Sigmoid colon (tissue), 6 donors: ENCODE measurements at regions not wholly inside any gene's neighbourhood (a gene's known extent, or its start where the extent isn't known, plus 50 kb on each side); places are given as distances from the start of the nearest gene placed in this dataset.

Experiments
- DNase-seq: peaks from one replicate; pipeline ENCODE4 v3.0.0-alpha.2; 2019
- H3K27ac ChIP-seq, 4 donors: fragments of 200-600 bp; sonication (generic); one replicate each; pipeline ENCODE4 v1.5.1; 2016 to 2019; ENCODE audit warnings: mild to moderate bottlenecking in 1 of 4
- H3K27me3 ChIP-seq, 3 donors: fragments of 200-600 bp; sonication (generic); one replicate each; pipeline ENCODE4 v1.5.1; 2019; ENCODE audit warnings: mild to moderate bottlenecking in 1 of 3
- H3K36me3 ChIP-seq, 4 donors: fragments of 200-600 bp; sonication (generic); one replicate each; pipeline ENCODE4 v1.5.1; 2016 to 2019
- H3K4me1 ChIP-seq, 4 donors: fragments of 200-600 bp; sonication (generic); one replicate each; pipeline ENCODE4 v1.5.1; 2017 to 2019
- H3K4me3 ChIP-seq, 4 donors: fragments of 200-600 bp; sonication (generic); one replicate each; pipeline ENCODE4 v1.5.1; 2017 to 2019; ENCODE audit warnings: mild to moderate bottlenecking in 2 of 4, moderate library complexity in 1 of 4
- H3K9me3 ChIP-seq, 4 donors: fragments of 200-600 bp in 3 of 4; sonication (generic) in 3 of 4; one replicate each; pipeline versions ENCODE4 v1.5.1 to v1.6.1; 2013 to 2019
- CTCF ChIP-seq, 4 experiments: fragments of 450-650 bp in 3 of 4; fragments of 200-600 bp in 1 of 4; IDR thresholded peaks; one replicate each; pipeline ENCODE4 v1.5.1; 2016 to 2019; ENCODE audit warnings: antibody characterized with exemption in 4 of 4, mild to moderate bottlenecking in 3 of 4, moderate library complexity in 2 of 4
- EP300 ChIP-seq, 4 donors: sonication (generic); formaldehyde crosslinking; IDR thresholded peaks; one replicate each; pipeline ENCODE4 v1.6.1; 2017; ENCODE audit warnings: antibody characterized with exemption in 4 of 4
- POLR2A ChIP-seq, 2 donors: fragments of 450-650 bp; IDR thresholded peaks; one replicate each; pipeline ENCODE4 v1.6.1; 2016; ENCODE audit warnings: antibody characterized with exemption in 2 of 2, mild to moderate bottlenecking in 2 of 2, moderate library complexity in 2 of 2
- POLR2AphosphoS5 ChIP-seq, 4 donors: sonication (generic); formaldehyde crosslinking; IDR thresholded peaks; one replicate each; pipeline ENCODE4 v1.6.1; 2017; ENCODE audit warnings: antibody characterized with exemption in 4 of 4
- WGBS, 2 donors: extraction: QIAGEN DNeasy Blood & Tissue Kit; methylation state at CpG; one replicate each; pipeline ENCODE4 v1.1.7; 2013; 5-methylcytosine and 5-hydroxymethylcytosine counted together
- intact Hi-C: fragments of 100-400 bp; cut with DNase I; formaldehyde crosslinking; loops from one replicate; pipeline ENCODE4 v1.15.1; 2023
- donor health status: healthy with polysubstance abuse.
- donor health status: healthy.

- DNase-seq = no peak
- Histone ChIP-seq H3K27ac (no peak overlapping the region), H3K4me1 (no peaks in the 10 kb centered on the region), H3K36me3 (no peaks in the 10 kb centered on the region), H3K9me3 (no peaks in the 10 kb centered on the region), H3K4me3 (no peak overlapping the region), H3K27me3 (no peaks in the 10 kb centered on the region)
- intact Hi-C loops = no loop called here
- WGBS, 2 donors = 54 to 70% methylated on average over 1 of the region's 1 CpG
- TF ChIP-seq POLR2AphosphoS5 (IDR thresholded peaks at IDR 0.05) (no peak), POLR2A (IDR thresholded peaks at IDR 0.05) (no peak), EP300 (IDR thresholded peaks at IDR 0.05) (no peak), CTCF (IDR thresholded peaks at IDR 0.05) (no peak)
Measured at GRCh38 chr13:60282708-60283107, 114.3 kb upstream of the TDRD3 start.

DNA sequence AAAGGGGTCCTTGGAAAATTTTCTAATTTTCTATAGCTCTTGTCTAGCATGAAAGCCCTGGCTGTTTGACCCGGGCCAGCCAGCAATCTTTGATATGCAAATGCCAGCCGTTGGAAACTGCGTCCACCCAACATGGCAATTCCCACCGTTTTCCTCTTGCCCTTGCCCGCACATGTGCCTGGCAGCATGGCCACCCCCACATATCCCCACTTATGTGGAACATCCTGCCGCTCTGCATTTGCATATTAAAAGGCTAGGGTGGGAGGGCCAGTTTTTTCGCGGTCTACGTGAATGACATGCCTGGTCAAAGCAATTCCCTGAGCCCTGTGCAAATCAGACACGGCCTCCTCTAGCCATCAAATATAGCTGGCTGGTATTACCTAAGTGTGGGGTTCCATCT lies 110.3 kb upstream of the TDRD3 start:
- DNase-seq = no peak
- Histone ChIP-seq H3K27ac (no peak overlapping the region), H3K27me3 (no peaks in the 10 kb centered on the region), H3K9me3 (no peaks in the 10 kb centered on the region), H3K4me3 (no peak overlapping the region), H3K4me1 (no peaks in the 10 kb centered on the region), H3K36me3 (no peaks in the 10 kb centered on the region)
- intact Hi-C loops = no loop called here
- 94% methylated on average over 10 of the region's 10 CpGs for WGBS, 2 donors
- TF ChIP-seq POLR2A (IDR thresholded peaks at IDR 0.05) (no peak), POLR2AphosphoS5 (IDR thresholded peaks at IDR 0.05) (no peak), CTCF (IDR thresholded peaks at IDR 0.05) (no peak), EP300 (IDR thresholded peaks at IDR 0.05) (no peak)

GRCh38 chr13:60288569-60288968 lies 108.5 kb upstream of the TDRD3 start:
- intact Hi-C loops = no loop called here
- Histone ChIP-seq H3K27ac (no peak overlapping the region), H3K4me1 (no peaks in the 10 kb centered on the region), H3K4me3 (no peak overlapping the region), H3K27me3 (no peaks in the 10 kb centered on the region), H3K9me3 (no peaks in the 10 kb centered on the region), H3K36me3 (no peaks in the 10 kb centered on the region)
- TF ChIP-seq POLR2AphosphoS5 (IDR thresholded peaks at IDR 0.05) (no peak), EP300 (IDR thresholded peaks at IDR 0.05) (no peak), CTCF (IDR thresholded peaks at IDR 0.05) (no peak), POLR2A (IDR thresholded peaks at IDR 0.05) (no peak)
- no peak for DNase-seq
- 87 to 91% methylated on average over 6 of the region's 6 CpGs for WGBS, 2 donors

DNA sequence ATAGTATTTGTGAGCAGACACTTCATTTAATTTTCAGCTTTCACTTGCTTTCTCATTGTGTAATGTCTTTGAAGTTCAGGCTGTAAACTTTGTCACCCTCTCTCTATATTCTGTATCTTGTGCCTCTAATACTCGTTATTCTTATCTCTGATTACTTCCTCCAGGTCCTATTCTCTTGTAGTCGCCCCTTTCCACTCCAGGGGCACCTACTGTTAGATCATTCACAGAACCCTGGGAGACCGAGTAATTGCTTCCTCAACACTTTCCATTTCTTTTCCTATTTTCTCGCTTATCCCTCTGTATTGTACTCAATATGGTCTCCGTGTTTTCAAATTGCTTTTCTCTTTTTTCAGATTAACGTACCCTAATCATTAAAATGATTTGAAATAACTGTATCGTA lies 93.9 kb upstream of the TDRD3 start:
- intact Hi-C loops = no loop called here

More for the DNA sequence above, 93.9 kb upstream of the TDRD3 start:
- no peaks in the 10 kb centered on the region for H3K4me1 ChIP-seq
- no peak overlapping the region for H3K27ac ChIP-seq
- TF ChIP-seq POLR2A (IDR thresholded peaks at IDR 0.05) (no peak), POLR2AphosphoS5 (IDR thresholded peaks at IDR 0.05) (no peak), CTCF (IDR thresholded peaks at IDR 0.05) (no peak), EP300 (IDR thresholded peaks at IDR 0.05) (no peak)
- H3K4me3 ChIP-seq = no peak overlapping the region
- no peaks in the 10 kb centered on the region for H3K27me3 ChIP-seq
- no peak for DNase-seq
- H3K36me3 ChIP-seq = no peaks in the 10 kb centered on the region
- WGBS, 2 donors = 63 to 83% methylated on average over 7 of the region's 7 CpGs
- H3K9me3 ChIP-seq = no peaks in the 10 kb centered on the region
